PFSK-1 (cell line): ENCODE measurements at regions not wholly inside any gene's neighbourhood (a gene's known extent, or its start where the extent isn't known, plus 50 kb on each side); places are given as distances from the start of the nearest gene placed in this dataset.

Source experiments
- FOXP2 ChIP-seq: optimal IDR thresholded peaks from 2 replicates; pipeline ENCODE3; 2011; ENCODE audit warnings: borderline replicate concordance, control low read depth, inconsistent platforms; ENCODE audit not compliant: insufficient read depth; ENCODE audit errors: extremely low read length, extremely low read depth
- POLR2AphosphoS5 ChIP-seq: IDR thresholded peaks from 2 replicates; pipeline ENCODE4 v1.6.1; 2012; ENCODE audit warnings: low read depth, mild to moderate bottlenecking, control low read depth, low read length, moderate library complexity
- REST ChIP-seq, 2 experiments: IDR thresholded peaks; 2 replicates each; pipeline versions ENCODE4 v1.6.1 to v1.8.0; 2011 to 2012; ENCODE audit warnings: low read depth in 2 of 2, low read length in 2 of 2, control low read depth in 1 of 2, inconsistent platforms in 1 of 2, mild to moderate bottlenecking in 1 of 2, moderate library complexity in 1 of 2; ENCODE audit not compliant: insufficient read depth in 1 of 2
- SIN3A ChIP-seq: IDR thresholded peaks from 2 replicates; pipeline ENCODE4 v1.6.1; 2012; ENCODE audit warnings: mild to moderate bottlenecking, low read length, moderate library complexity, borderline replicate concordance; ENCODE audit not compliant: insufficient read depth
- TAF1 ChIP-seq: IDR thresholded peaks from 2 replicates; pipeline ENCODE4 v1.6.1; 2012; ENCODE audit warnings: low read length, control low read depth, borderline replicate concordance; ENCODE audit not compliant: insufficient read depth

GRCh38 chr2:129762386-129763189 is 216.9 kb upstream of the RAB6C start:
- TF ChIP-seq SIN3A = no peak
- no peak for TF ChIP-seq TAF1
- no peak for TF ChIP-seq FOXP2
- no peak for TF ChIP-seq REST (IDR thresholded peaks at IDR 0.05; ENCODE audit: insufficient read depth in 1 of 2, low read depth in 2 of 2, low read length in 2 of 2)
- no peak for TF ChIP-seq POLR2AphosphoS5

- TF ChIP-seq TAF1 = no peak
- TF ChIP-seq POLR2AphosphoS5 = no peak
- no peak for TF ChIP-seq SIN3A
- TF ChIP-seq FOXP2 = no peak
- TF ChIP-seq REST (IDR thresholded peaks at IDR 0.05; ENCODE audit: insufficient read depth in 1 of 2, low read depth in 2 of 2, low read length in 2 of 2) = no peak
Measured at GRCh38 chr2:129763190-129763846, 216.1 kb upstream of the RAB6C start.

- TF ChIP-seq TAF1 = no peak
- no peak for TF ChIP-seq SIN3A
- TF ChIP-seq FOXP2 = no peak
- no peak for TF ChIP-seq POLR2AphosphoS5
- no peak for TF ChIP-seq REST (IDR thresholded peaks at IDR 0.05; ENCODE audit: insufficient read depth in 1 of 2, low read depth in 2 of 2, low read length in 2 of 2)
Measured at GRCh38 chr2:129763966-129764365, 215.5 kb upstream of the RAB6C start.

- TF ChIP-seq SIN3A (no peak), POLR2AphosphoS5 (no peak), REST (IDR thresholded peaks at IDR 0.05; ENCODE audit: insufficient read depth in 1 of 2, low read depth in 2 of 2, low read length in 2 of 2) (no peak), FOXP2 (no peak), TAF1 (no peak)
Measured at GRCh38 chr2:129764376-129765325, 214.8 kb upstream of the RAB6C start.
